IMR-90 (cell line): ENCODE measurements at regions not wholly inside any gene's neighbourhood (a gene's known extent, or its start where the extent isn't known, plus 50 kb on each side); places are given as distances from the start of the nearest gene placed in this dataset.

Experiments used
- ATAC-seq: fragments of 200-7000 bp; cut with Tn5 transposase; 2 replicates; pipeline ENCODE4 v1.9.1; 2020; ENCODE audit warnings: low read depth, mild to moderate bottlenecking, moderate library complexity
- BruUV-seq: library from RNA; stranded (reverse); fragments of 400-500 nt; replicated peaks from 2 replicates; lab custom pipeline; 2021; lab: Mats Ljungman, UMichigan
- CTCF ChIA-PET: fragments of 300-600 bp; formaldehyde crosslinking; extraction: SDS; loops from one replicate; lab custom pipeline; 2021; ENCODE audit warnings: antibody characterized with exemption; lab: Yijun Ruan, JAX
- POLR2A ChIA-PET: fragments of 300-600 bp; sonication (Branson Sonifier 250); formaldehyde crosslinking; loops from one replicate; lab custom pipeline; 2022; ENCODE audit warnings: antibody characterized with exemption; ENCODE audit not compliant: unreplicated experiment; lab: Charles Lee
- DNase-seq: peaks from one replicate; pipeline ENCODE4 v3.0.0; 2013
- H2AFZ ChIP-seq: replicated peaks from 2 replicates; pipeline ENCODE3; 2013; ENCODE audit warnings: low read length, mild to moderate bottlenecking; ENCODE audit not compliant: poor library complexity
- H2AK5ac ChIP-seq: 2 replicates; pipeline ENCODE4 v1.6.1; 2013; ENCODE audit warnings: low read depth, low read length, inconsistent platforms
- H2AK9ac ChIP-seq: replicated peaks from 2 replicates; pipeline ENCODE3; 2013; ENCODE audit warnings: mild to moderate bottlenecking, low read depth, low read length, moderate library complexity; ENCODE audit not compliant: poor library complexity
- H2BK120ac ChIP-seq: 2 replicates; pipeline ENCODE4 v1.6.1; 2013; ENCODE audit warnings: low read depth, low read length, inconsistent platforms
- H2BK15ac ChIP-seq: 3 replicates; pipeline ENCODE4 v1.6.1; 2013; ENCODE audit warnings: low read depth, low read length, inconsistent platforms
- H2BK20ac ChIP-seq: 2 replicates; pipeline ENCODE4 v1.6.1; 2013; ENCODE audit warnings: low read depth, mild to moderate bottlenecking, inconsistent platforms, low read length, moderate library complexity
- H2BK5ac ChIP-seq: 2 replicates; pipeline ENCODE4 v1.6.1; 2013; ENCODE audit warnings: mild to moderate bottlenecking, low read depth, low read length, inconsistent platforms; ENCODE audit not compliant: poor library complexity, severe bottlenecking
- H3K14ac ChIP-seq: replicated peaks from 2 replicates; pipeline ENCODE4 v1.6.1; 2013; ENCODE audit warnings: low read depth, low read length, inconsistent platforms
- H3K18ac ChIP-seq: 2 replicates; pipeline ENCODE4 v1.6.1; 2013; ENCODE audit warnings: low read depth, low read length, control low read depth
- H3K23ac ChIP-seq: 2 replicates; pipeline ENCODE4 v1.6.1; 2013; ENCODE audit warnings: low read depth, low read length, inconsistent platforms
- H3K27ac ChIP-seq: 2 replicates; pipeline ENCODE4 v1.5.1; 2013; ENCODE audit warnings: mild to moderate bottlenecking, control low read depth, low read length; ENCODE audit not compliant: insufficient read depth
- H3K27me3 ChIP-seq: 2 replicates; pipeline ENCODE4 v1.6.1; 2013; ENCODE audit warnings: low read length; ENCODE audit not compliant: control insufficient read depth, insufficient read depth
- H3K36me3 ChIP-seq: 2 replicates; pipeline ENCODE4 v1.6.1; 2013; ENCODE audit warnings: low read length, mixed read lengths; ENCODE audit not compliant: control insufficient read depth, insufficient read depth
- H3K4ac ChIP-seq: 2 replicates; pipeline ENCODE4 v1.6.1; 2013; ENCODE audit warnings: low read depth, low read length, inconsistent platforms
- H3K4me1 ChIP-seq: 2 replicates; pipeline ENCODE4 v1.6.1; 2013; ENCODE audit warnings: low read length, mixed read lengths; ENCODE audit not compliant: control insufficient read depth, insufficient read depth
- H3K4me2 ChIP-seq: 2 replicates; pipeline ENCODE4 v1.6.1; 2013; ENCODE audit warnings: low read depth, mild to moderate bottlenecking, control low read depth, low read length, moderate library complexity
- H3K4me3 ChIP-seq: 2 replicates; pipeline ENCODE4 v1.5.1; 2013; ENCODE audit warnings: low read depth, mild to moderate bottlenecking, control low read depth, low read length, moderate library complexity; ENCODE audit not compliant: insufficient read depth
- H3K56ac ChIP-seq: 2 replicates; pipeline ENCODE4 v1.6.1; 2013; ENCODE audit warnings: low read length, inconsistent platforms; ENCODE audit not compliant: insufficient read depth; ENCODE audit errors: extremely low read depth
- H3K79me1 ChIP-seq, 2 experiments: 2 replicates each; pipeline ENCODE4 v1.6.1; 2013; ENCODE audit warnings: low read length in 2 of 2, inconsistent platforms in 1 of 2, low read depth in 1 of 2
- H3K9ac ChIP-seq: 2 replicates; pipeline ENCODE4 v1.6.1; 2013; ENCODE audit warnings: low read depth, low read length, control low read depth
- H3K9me1 ChIP-seq: 2 replicates; pipeline ENCODE4 v1.6.1; 2013; ENCODE audit warnings: low read length, inconsistent platforms; ENCODE audit not compliant: insufficient read depth
- H3K9me3 ChIP-seq: 2 replicates; pipeline ENCODE4 v1.6.1; 2013; ENCODE audit warnings: low read length; ENCODE audit not compliant: control insufficient read depth, insufficient read depth
- H4K20me1 ChIP-seq: 2 replicates; pipeline ENCODE4 v1.6.1; 2013; ENCODE audit warnings: low read length, inconsistent platforms; ENCODE audit not compliant: insufficient read depth
- H4K5ac ChIP-seq: 2 replicates; pipeline ENCODE4 v1.6.1; 2013; ENCODE audit warnings: mild to moderate bottlenecking, low read depth, low read length, control low read depth
- H4K8ac ChIP-seq, 2 experiments: 2 replicates each; pipeline ENCODE4 v1.6.1; 2013; ENCODE audit warnings: low read depth in 2 of 2, low read length in 2 of 2, control low read depth in 1 of 2, inconsistent platforms in 1 of 2
- H4K91ac ChIP-seq: 2 replicates; pipeline ENCODE4 v1.6.1; 2013; ENCODE audit warnings: low read depth, low read length, inconsistent platforms; ENCODE audit not compliant: insufficient read depth
- BHLHE40 ChIP-seq: fragments of 150-350 bp; IDR thresholded peaks from 2 replicates; pipeline ENCODE4 v1.6.1; 2016; ENCODE audit warnings: mild to moderate bottlenecking, low read depth, low read length
- CEBPB ChIP-seq: IDR thresholded peaks from 2 replicates; pipeline ENCODE4 v1.6.1; 2012; ENCODE audit warnings: low read depth, low read length, improper control_type of control experiment
- CHD1 ChIP-seq: IDR thresholded peaks from 2 replicates; pipeline ENCODE4 v1.6.1; 2012; ENCODE audit warnings: low read depth, low read length, improper control_type of control experiment
- CTCF ChIP-seq: conservative IDR thresholded peaks from 2 replicates; pipeline ENCODE4 v1.5.1; 2012; ENCODE audit warnings: mild to moderate bottlenecking, low read depth, low read length, improper control_type of control experiment
- ELK1 ChIP-seq: fragments of 150-350 bp; IDR thresholded peaks from 2 replicates; pipeline ENCODE4 v1.6.1; 2016; ENCODE audit warnings: low read depth, mild to moderate bottlenecking, low read length, moderate library complexity, borderline replicate concordance
- FOS ChIP-seq: fragments of 150-350 bp; IDR thresholded peaks from 2 replicates; pipeline ENCODE4 v1.6.1; 2016; ENCODE audit warnings: low read depth, low read length
- MAFK ChIP-seq: IDR thresholded peaks from 2 replicates; pipeline ENCODE4 v1.6.1; 2012; ENCODE audit warnings: low read depth, low read length, improper control_type of control experiment
- MAZ ChIP-seq: IDR thresholded peaks from 2 replicates; pipeline ENCODE4 v1.6.1; 2012; ENCODE audit warnings: low read depth, mild to moderate bottlenecking, low read length, improper control_type of control experiment, moderate library complexity, borderline replicate concordance
- MXI1 ChIP-seq: IDR thresholded peaks from 2 replicates; pipeline ENCODE4 v1.6.1; 2012; ENCODE audit warnings: low read depth, mild to moderate bottlenecking, low read length, moderate library complexity, borderline replicate concordance
- NFE2L2 ChIP-seq: fragments of 150-350 bp; IDR thresholded peaks from 2 replicates; pipeline ENCODE4 v1.6.1; 2016; ENCODE audit warnings: low read depth, mild to moderate bottlenecking, low read length
- POLR2A ChIP-seq: IDR thresholded peaks from 2 replicates; pipeline ENCODE4 v1.6.1; 2012; ENCODE audit warnings: mild to moderate bottlenecking, low read depth, low read length
- RAD21 ChIP-seq: IDR thresholded peaks from 2 replicates; pipeline ENCODE4 v1.6.1; 2012; ENCODE audit warnings: low read length, improper control_type of control experiment
- RCOR1 ChIP-seq: IDR thresholded peaks from 2 replicates; pipeline ENCODE4 v1.6.1; 2012; ENCODE audit warnings: mild to moderate bottlenecking, low read length, improper control_type of control experiment; ENCODE audit not compliant: insufficient replicate concordance
- RFX5 ChIP-seq: IDR thresholded peaks from 2 replicates; pipeline ENCODE4 v1.8.0; 2012; ENCODE audit warnings: low read depth, mild to moderate bottlenecking, low read length, moderate library complexity
- SMC3 ChIP-seq: fragments of 150-350 bp; IDR thresholded peaks from 2 replicates; pipeline ENCODE4 v1.6.1; 2016; ENCODE audit warnings: low read depth, mild to moderate bottlenecking, antibody characterized with exemption, low read length, moderate library complexity
- WGBS, 2 experiments: methylation state at CpG; one replicate each; pipeline versions ENCODE4 v1.1.5 to v1.1.7; 2013; ENCODE audit warnings: missing lambda C conversion rate in 2 of 2; ENCODE audit not compliant: insufficient read length in 1 of 2; ENCODE audit errors: extremely low coverage in 2 of 2; 5-methylcytosine and 5-hydroxymethylcytosine counted together
- dilution Hi-C: fragments of 300-500 bp; cut with HindIII; formaldehyde crosslinking; loops from one replicate; pipeline ENCODE4 v1.14.3; 2018; ENCODE audit warnings: low sequenced_read_pairs; ENCODE audit not compliant: unreplicated experiment
- in situ Hi-C: fragments of 300-500 bp; cut with MboI; formaldehyde crosslinking; loops from 3 replicates; pipeline ENCODE4 v1.14.3; 2019; ENCODE audit warnings: low sequenced_read_pairs, inconsistent platforms, mixed read lengths
- intact Hi-C: fragments of 100-400 bp; cut with micrococcal nuclease; formaldehyde crosslinking; loops from 2 replicates; pipeline ENCODE4 v1.10.0; 2022

GRCh38 chr4:53721263-53721662 lies 130.0 kb upstream of the LNX1 start:
- Histone ChIP-seq H3K79me1 (no peaks in the 10 kb centered on the region), H4K8ac (no peak overlapping the region), H2AK5ac (peak overlapping the region; percentile 15; the same call in 1 of the 2 replicates), H4K5ac (no peak overlapping the region), H3K9ac (no peak overlapping the region), H3K4me1 (peaks cover 12% of the 10 kb centered on the region), H2BK5ac (no peak overlapping the region), H4K91ac (no peak overlapping the region), H2BK20ac (no peak overlapping the region), H3K27ac (no peak overlapping the region), H4K20me1 (no peaks in the 10 kb centered on the region), H3K9me3 (no peaks in the 10 kb centered on the region), H3K14ac (0 out of 2 replicates have a peak overlapping the region, but pooled peaks have one; percentile 43), H3K18ac (no peak overlapping the region), H3K4me3 (no peak overlapping the region), H3K23ac (peak overlapping the region; percentile 28; the same call in 1 of the 2 replicates), H2BK120ac (0 out of 2 replicates have a peak overlapping the region, but pooled peaks have one; percentile 9), H3K56ac (no peak overlapping the region), H3K36me3 (no peaks in the 10 kb centered on the region), H2AK9ac (no peak overlapping the region), H3K9me1 (0 out of 2 replicates have a peak, but pooled peaks cover 5% of the 10 kb centered on the region), H2BK15ac (peak overlapping the region; percentile 15; the same call in 1 of the 3 replicates), H2AFZ (peak overlapping the region; percentile 48), H3K4me2 (no peak overlapping the region), H3K27me3 (no peaks in the 10 kb centered on the region; the same call in 1 of the 2 replicates), H3K4ac (no peak overlapping the region)
- no TSS peak for BruUV-seq
- no peak; the same call in 1 of the 2 replicates for ATAC-seq
- in situ Hi-C loops (loop anchor here (25.0 kb wide), 1 partner anchor 534 kb away; no protein-coding TSS in a partner anchor), dilution Hi-C loops (no loop called here), intact Hi-C loops (no loop called here)
- POLR2A ChIA-PET, result no interaction called here
- TF ChIP-seq RCOR1 (no peak), FOS (no peak), RFX5 (no peak), MXI1 (no peak), NFE2L2 (no peak), MAZ (no peak), CHD1 (no peak), CEBPB (no peak), CTCF (no peak), RAD21 (no peak), POLR2A (no peak), SMC3 (no peak), BHLHE40 (no peak), MAFK (no peak), ELK1 (no peak)
- CTCF ChIA-PET, result no interaction called here
- WGBS, 2 experiments, result no CpG with 5 or more reads among the region's 1 CpG
- DNase-seq, result no peak
